Smooth muscle cell (in vitro differentiated cells): ENCODE measurements at regions not wholly inside any gene's neighbourhood (a gene's known extent, or its start where the extent isn't known, plus 50 kb on each side); places are given as distances from the start of the nearest gene placed in this dataset.

Source experiments
- DNase-seq: peaks from one replicate; lab custom pipeline; 2025; ENCODE audit not compliant: unreplicated experiment; lab: John Stamatoyannopoulos, UW
- H2AFZ ChIP-seq: fragments of 200-600 bp; sonication (generic); 2 replicates; pipeline ENCODE4 v1.6.0; 2016; ENCODE audit warnings: antibody characterized with exemption, low read depth, mild to moderate bottlenecking
- H3F3A ChIP-seq: fragments of 200-600 bp; sonication (generic); 2 replicates; pipeline ENCODE4 v1.6.0; 2017; ENCODE audit warnings: antibody characterized with exemption, low read depth
- H3K27ac ChIP-seq: fragments of 200-600 bp; sonication (generic); 2 replicates; pipeline ENCODE4 v1.5.1; 2016; ENCODE audit warnings: low read depth, mild to moderate bottlenecking
- H3K27me3 ChIP-seq: fragments of 200-600 bp; sonication (generic); 2 replicates; pipeline ENCODE4 v1.6.1; 2016; ENCODE audit warnings: low read depth, mild to moderate bottlenecking
- H3K36me3 ChIP-seq: fragments of 200-600 bp; sonication (generic); 2 replicates; pipeline ENCODE4 v1.5.1; 2016; ENCODE audit warnings: low read depth
- H3K4me1 ChIP-seq: fragments of 200-600 bp; sonication (generic); 2 replicates; pipeline ENCODE4 v1.5.1; 2016; ENCODE audit warnings: low read depth
- H3K4me2 ChIP-seq: fragments of 200-600 bp; sonication (generic); 2 replicates; pipeline ENCODE4 v1.6.0; 2016; ENCODE audit warnings: mild to moderate bottlenecking
- H3K4me3 ChIP-seq: fragments of 200-600 bp; sonication (generic); 2 replicates; pipeline ENCODE4 v1.5.1; 2016; ENCODE audit warnings: mild to moderate bottlenecking
- H3K79me2 ChIP-seq: fragments of 200-600 bp; sonication (generic); 2 replicates; pipeline ENCODE4 v1.6.0; 2016; ENCODE audit warnings: low read depth, mild to moderate bottlenecking
- H3K9ac ChIP-seq: fragments of 200-600 bp; sonication (generic); 2 replicates; pipeline ENCODE4 v1.6.0; 2016; ENCODE audit warnings: low read depth
- H3K9me3 ChIP-seq: fragments of 200-600 bp; sonication (generic); replicated peaks from 2 replicates; pipeline ENCODE4 v1.5.1; 2016; ENCODE audit warnings: low read depth
- H4K20me1 ChIP-seq: fragments of 200-600 bp; sonication (generic); 2 replicates; pipeline ENCODE4 v1.6.0; 2016; ENCODE audit warnings: low read depth
- WGBS: methylation state at CpG from one replicate; pipeline ENCODE4 v1.1.7; 2016; ENCODE audit warnings: low lambda C conversion rate; 5-methylcytosine and 5-hydroxymethylcytosine counted together
- TF ChIP-seq, protein P1 (sequence below): fragments of 200-600 bp; sonication (generic); IDR thresholded peaks from 2 replicates; pipeline ENCODE4 v1.5.1; 2017; ENCODE audit warnings: borderline replicate concordance, mild to moderate bottlenecking, antibody characterized with exemption; ENCODE audit not compliant: insufficient read depth, poor library complexity, severe bottlenecking

DNA sequence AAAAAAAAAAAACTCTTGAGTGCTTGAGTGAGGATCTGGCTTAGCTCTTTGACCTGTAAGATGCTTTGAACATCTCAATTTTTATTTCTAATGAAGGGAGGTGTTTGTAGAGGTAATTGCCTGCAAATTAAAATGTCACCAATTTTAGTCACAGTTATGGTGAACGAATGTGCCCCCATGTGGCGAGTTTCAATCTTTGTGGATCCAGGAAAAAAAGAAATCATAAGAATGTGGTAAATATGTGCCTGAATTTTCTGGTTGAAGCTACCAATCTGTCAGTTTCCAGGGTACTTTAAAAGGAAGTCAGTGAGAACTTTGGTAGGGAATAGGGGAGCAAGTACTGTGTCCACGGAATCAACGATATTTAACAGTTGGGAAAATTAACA, 1772.4 kb upstream of the CDH9 start:
- Histone ChIP-seq H3K4me2 (no peak overlapping the region), H3K27ac (no peak overlapping the region), H3K4me3 (no peak overlapping the region), H4K20me1 (no peaks in the 10 kb centered on the region), H2AFZ (no peak overlapping the region), H3K27me3 (no peaks in the 10 kb centered on the region), H3K4me1 (no peaks in the 10 kb centered on the region), H3K9ac (no peak overlapping the region), H3K79me2 (no peaks in the 10 kb centered on the region), H3F3A (no peaks in the 10 kb centered on the region), H3K36me3 (no peaks in the 10 kb centered on the region), H3K9me3 (no peaks in the 10 kb centered on the region)
- 87% methylated on average over 4 of the region's 4 CpGs for WGBS
- no peak for DNase-seq
- TF ChIP-seq, protein P1, sequence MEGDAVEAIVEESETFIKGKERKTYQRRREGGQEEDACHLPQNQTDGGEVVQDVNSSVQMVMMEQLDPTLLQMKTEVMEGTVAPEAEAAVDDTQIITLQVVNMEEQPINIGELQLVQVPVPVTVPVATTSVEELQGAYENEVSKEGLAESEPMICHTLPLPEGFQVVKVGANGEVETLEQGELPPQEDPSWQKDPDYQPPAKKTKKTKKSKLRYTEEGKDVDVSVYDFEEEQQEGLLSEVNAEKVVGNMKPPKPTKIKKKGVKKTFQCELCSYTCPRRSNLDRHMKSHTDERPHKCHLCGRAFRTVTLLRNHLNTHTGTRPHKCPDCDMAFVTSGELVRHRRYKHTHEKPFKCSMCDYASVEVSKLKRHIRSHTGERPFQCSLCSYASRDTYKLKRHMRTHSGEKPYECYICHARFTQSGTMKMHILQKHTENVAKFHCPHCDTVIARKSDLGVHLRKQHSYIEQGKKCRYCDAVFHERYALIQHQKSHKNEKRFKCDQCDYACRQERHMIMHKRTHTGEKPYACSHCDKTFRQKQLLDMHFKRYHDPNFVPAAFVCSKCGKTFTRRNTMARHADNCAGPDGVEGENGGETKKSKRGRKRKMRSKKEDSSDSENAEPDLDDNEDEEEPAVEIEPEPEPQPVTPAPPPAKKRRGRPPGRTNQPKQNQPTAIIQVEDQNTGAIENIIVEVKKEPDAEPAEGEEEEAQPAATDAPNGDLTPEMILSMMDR: no peak

DNA sequence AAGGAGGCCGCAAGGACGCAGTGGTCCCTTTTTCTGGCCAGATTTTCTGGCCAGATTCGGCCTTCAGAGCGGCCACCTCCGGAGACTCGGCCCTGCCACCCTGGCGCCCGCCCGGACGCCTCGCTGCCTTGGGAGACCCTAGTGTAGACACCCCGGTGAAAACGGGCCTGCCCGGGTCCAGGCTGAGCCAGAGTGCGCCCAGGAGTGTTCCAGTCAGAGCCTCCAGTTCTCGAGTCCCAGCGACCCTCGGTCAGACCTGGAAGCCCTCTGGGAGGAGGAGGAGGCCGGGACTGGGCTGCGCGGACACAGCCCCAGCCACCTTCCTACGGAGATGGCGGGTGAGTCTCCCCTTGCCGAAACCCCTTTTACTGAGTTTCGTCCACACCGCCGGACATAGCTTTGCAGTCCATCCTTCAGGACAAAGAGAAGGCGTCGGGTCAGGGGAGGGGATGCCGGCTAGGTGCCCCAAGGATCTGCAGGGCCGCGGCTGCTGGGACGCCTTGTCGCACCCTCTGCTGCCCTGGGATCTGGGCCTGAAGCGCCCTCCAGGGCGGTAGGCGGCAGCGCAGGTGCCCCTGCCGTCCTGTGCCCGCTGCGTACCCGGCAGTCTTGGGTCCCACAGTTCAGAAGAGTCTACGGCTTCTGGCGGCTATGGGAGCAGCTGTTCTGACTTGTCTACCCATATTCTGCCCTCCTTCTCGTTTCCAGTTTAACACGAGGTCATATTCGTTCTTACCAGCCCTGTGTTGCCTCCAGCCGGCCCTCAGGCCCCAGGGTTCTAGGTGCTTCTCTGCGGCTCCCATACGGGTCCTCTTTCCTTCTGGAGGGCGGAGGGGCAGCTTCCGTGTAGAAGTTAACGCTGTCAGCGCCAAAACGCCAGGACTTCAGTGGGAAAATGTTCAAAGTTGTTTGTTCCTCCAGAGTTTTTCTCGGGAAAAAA, 1771.7 kb upstream of the CDH9 start:
- no peak overlapping the region for H2AFZ ChIP-seq

DNA sequence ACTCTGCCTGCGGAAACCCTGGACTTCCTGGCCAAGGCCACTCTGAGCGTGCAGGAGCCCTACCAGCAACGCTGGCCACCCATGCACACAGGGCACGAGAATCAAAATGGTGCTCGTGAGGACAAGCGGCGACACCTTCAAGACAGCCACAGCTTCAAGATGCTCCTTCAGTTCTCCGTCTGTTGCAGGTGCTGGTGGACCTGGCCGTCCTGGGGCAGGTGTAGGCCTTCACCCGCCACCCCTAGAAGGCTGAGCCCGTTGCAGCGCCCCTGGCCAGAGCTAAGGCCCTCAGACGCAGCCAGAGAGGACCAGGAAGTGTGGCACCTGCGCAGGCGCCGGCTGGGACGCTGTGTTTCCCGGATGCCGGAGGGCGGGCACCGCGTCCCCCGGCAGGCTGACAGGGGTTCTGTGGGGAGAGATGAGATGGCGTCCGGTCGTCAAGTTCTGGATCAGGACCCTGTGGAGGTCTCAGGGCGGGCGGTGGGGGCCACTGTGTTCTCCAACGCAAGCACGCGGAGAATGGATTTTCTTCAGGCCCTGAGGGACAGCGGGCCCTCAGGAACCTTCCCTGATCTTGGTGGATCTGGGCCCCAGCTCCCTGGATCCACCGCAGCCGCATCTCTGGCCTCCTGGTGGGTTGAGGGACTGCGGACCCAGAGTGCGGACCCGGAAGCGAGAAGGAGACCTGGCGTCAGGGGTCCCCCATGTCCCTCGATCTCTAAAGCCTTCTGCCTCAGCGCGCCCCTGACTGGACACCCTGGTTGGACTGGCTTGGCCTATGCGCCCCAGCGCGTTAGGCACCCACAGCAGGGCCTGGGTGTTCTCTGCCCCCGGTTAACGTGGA, 1770.8 kb upstream of the CDH9 start:
- no peak for DNase-seq
- no peaks in the 10 kb centered on the region for H3F3A ChIP-seq
- H3K36me3 ChIP-seq: no peaks in the 10 kb centered on the region
- no peak overlapping the region for H3K4me3 ChIP-seq
- H3K27ac ChIP-seq: no peak overlapping the region
- H3K4me1 ChIP-seq: no peaks in the 10 kb centered on the region
- H3K4me2 ChIP-seq: no peak overlapping the region
- no peak overlapping the region for H2AFZ ChIP-seq
- H3K9ac ChIP-seq: no peak overlapping the region
- no peaks in the 10 kb centered on the region for H3K79me2 ChIP-seq
- H3K27me3 ChIP-seq: no peaks in the 10 kb centered on the region
- WGBS: 93% methylated on average over 46 of the region's 47 CpGs
- TF ChIP-seq, protein P1: no peak
- no peaks in the 10 kb centered on the region for H4K20me1 ChIP-seq
- no peaks in the 10 kb centered on the region for H3K9me3 ChIP-seq

More for the DNA sequence above, 1771.7 kb upstream of the CDH9 start:
- no peak for DNase-seq
- Histone ChIP-seq H3K79me2 (no peaks in the 10 kb centered on the region), H3K4me1 (no peaks in the 10 kb centered on the region), H4K20me1 (no peaks in the 10 kb centered on the region), H3K9me3 (no peaks in the 10 kb centered on the region), H3K4me2 (no peak overlapping the region), H3K36me3 (no peaks in the 10 kb centered on the region), H3K27ac (no peak overlapping the region), H3F3A (no peaks in the 10 kb centered on the region), H3K4me3 (no peak overlapping the region), H3K27me3 (no peaks in the 10 kb centered on the region), H3K9ac (no peak overlapping the region)
- TF ChIP-seq, protein P1: no peak
- WGBS: 95% methylated on average over 56 of the region's 56 CpGs
